A673 (cell line): ENCODE measurements at regions not wholly inside any gene's neighbourhood (a gene's known extent, or its start where the extent isn't known, plus 50 kb on each side); places are given as distances from the start of the nearest gene placed in this dataset.

ENCODE experiments used
- BruUV-seq: library from RNA; stranded (reverse); fragments of 400-500 nt; replicated peaks from 2 replicates; lab custom pipeline; 2021; lab: Mats Ljungman, UMichigan
- CTCF ChIA-PET: fragments of 300-600 bp; sonication (Branson Sonifier 250); formaldehyde crosslinking; loops from one replicate; lab custom pipeline; 2022; ENCODE audit warnings: antibody characterized with exemption; lab: Charles Lee
- POLR2A ChIA-PET: fragments of 300-600 bp; sonication (Branson Sonifier 250); formaldehyde crosslinking; loops from one replicate; lab custom pipeline; 2022; ENCODE audit warnings: antibody characterized with exemption; ENCODE audit not compliant: low non-redundant PET; lab: Charles Lee
- DNase-seq: peaks from one replicate; pipeline ENCODE4 v3.0.0-alpha.2; 2015; ENCODE audit warnings: low spot score
- H3K27ac ChIP-seq: fragments of 200-600 bp; sonication (generic); 2 replicates; pipeline ENCODE4 v1.5.1; 2016; ENCODE audit warnings: mixed run types, low read depth, mild to moderate bottlenecking, mixed read lengths, antibody characterized with exemption, low read length; ENCODE audit not compliant: poor library complexity, severe bottlenecking
- H3K27me3 ChIP-seq: fragments of 200-600 bp; sonication (generic); replicated peaks from 2 replicates; pipeline ENCODE4 v1.6.1; 2017; ENCODE audit warnings: mixed run types, low read depth, mild to moderate bottlenecking, mixed read lengths, antibody characterized with exemption, low read length; ENCODE audit not compliant: insufficient read depth, poor library complexity
- H3K36me3 ChIP-seq: fragments of 200-600 bp; sonication (generic); 2 replicates; pipeline ENCODE4 v1.6.1; 2016; ENCODE audit warnings: mixed run types, mild to moderate bottlenecking, mixed read lengths, antibody characterized with exemption, low read length; ENCODE audit not compliant: insufficient read depth, poor library complexity, severe bottlenecking
- H3K4me1 ChIP-seq: fragments of 200-600 bp; sonication (generic); 2 replicates; pipeline ENCODE4 v1.6.1; 2017; ENCODE audit warnings: mixed run types, mild to moderate bottlenecking, mixed read lengths, antibody characterized with exemption, low read length; ENCODE audit not compliant: insufficient read depth, poor library complexity, severe bottlenecking
- H3K4me3 ChIP-seq: fragments of 200-600 bp; sonication (generic); 2 replicates; pipeline ENCODE4 v1.5.1; 2016; ENCODE audit warnings: low read depth, mixed run types, mild to moderate bottlenecking, mixed read lengths, low read length; ENCODE audit not compliant: poor library complexity, severe bottlenecking
- H3K9me3 ChIP-seq: fragments of 200-600 bp; sonication (generic); 2 replicates; pipeline ENCODE4 v1.6.1; 2016; ENCODE audit warnings: mixed run types, low read depth, mild to moderate bottlenecking, mixed read lengths, antibody characterized with exemption, low read length; ENCODE audit not compliant: poor library complexity, severe bottlenecking
- EZH2 ChIP-seq: fragments of 200-600 bp; sonication (generic); IDR thresholded peaks from 2 replicates; pipeline ENCODE4 v1.6.1; 2017; ENCODE audit warnings: borderline replicate concordance, low read depth, mild to moderate bottlenecking, mixed read lengths, antibody characterized with exemption, low read length; ENCODE audit not compliant: poor library complexity, severe bottlenecking
- intact Hi-C: fragments of 100-400 bp; cut with micrococcal nuclease; formaldehyde crosslinking; loops from one replicate; pipeline ENCODE4 v1.10.0; 2022; ENCODE audit not compliant: unreplicated experiment
- TF ChIP-seq, protein P1 (sequence below): fragments of 300-800, 200-600 bp; sonication (generic); conservative IDR thresholded peaks from 2 replicates; pipeline ENCODE4 v1.5.1; 2017; ENCODE audit warnings: low read depth, mild to moderate bottlenecking, antibody characterized with exemption, low read length, moderate library complexity, mixed read lengths

DNA sequence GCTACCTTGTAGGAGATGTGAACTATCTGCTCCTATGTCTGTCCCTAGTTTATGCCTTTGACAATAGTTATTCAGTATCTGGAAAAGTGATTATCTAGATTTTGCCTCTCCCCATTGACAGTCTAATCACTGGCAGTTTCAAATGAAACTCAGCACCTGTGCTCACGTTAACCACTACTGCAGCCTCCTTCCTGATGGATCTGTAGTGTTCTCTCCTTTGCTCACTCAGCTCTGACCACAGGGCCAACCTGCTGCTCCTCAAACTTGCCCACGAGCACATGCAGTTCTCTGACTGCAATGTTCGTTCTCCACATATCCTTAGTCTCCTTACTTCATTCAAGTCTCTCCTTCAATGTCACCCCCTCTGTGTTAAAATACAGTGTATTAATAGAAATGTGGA lies 230.1 kb downstream of the NHLRC3 start:
- H3K4me3 ChIP-seq: no peak overlapping the region
- TF ChIP-seq, protein P1, sequence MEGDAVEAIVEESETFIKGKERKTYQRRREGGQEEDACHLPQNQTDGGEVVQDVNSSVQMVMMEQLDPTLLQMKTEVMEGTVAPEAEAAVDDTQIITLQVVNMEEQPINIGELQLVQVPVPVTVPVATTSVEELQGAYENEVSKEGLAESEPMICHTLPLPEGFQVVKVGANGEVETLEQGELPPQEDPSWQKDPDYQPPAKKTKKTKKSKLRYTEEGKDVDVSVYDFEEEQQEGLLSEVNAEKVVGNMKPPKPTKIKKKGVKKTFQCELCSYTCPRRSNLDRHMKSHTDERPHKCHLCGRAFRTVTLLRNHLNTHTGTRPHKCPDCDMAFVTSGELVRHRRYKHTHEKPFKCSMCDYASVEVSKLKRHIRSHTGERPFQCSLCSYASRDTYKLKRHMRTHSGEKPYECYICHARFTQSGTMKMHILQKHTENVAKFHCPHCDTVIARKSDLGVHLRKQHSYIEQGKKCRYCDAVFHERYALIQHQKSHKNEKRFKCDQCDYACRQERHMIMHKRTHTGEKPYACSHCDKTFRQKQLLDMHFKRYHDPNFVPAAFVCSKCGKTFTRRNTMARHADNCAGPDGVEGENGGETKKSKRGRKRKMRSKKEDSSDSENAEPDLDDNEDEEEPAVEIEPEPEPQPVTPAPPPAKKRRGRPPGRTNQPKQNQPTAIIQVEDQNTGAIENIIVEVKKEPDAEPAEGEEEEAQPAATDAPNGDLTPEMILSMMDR: no peak
- no peak for TF ChIP-seq EZH2
- no peaks in the 10 kb centered on the region for H3K36me3 ChIP-seq
- no TSS peak for BruUV-seq
- H3K27ac ChIP-seq: no peak overlapping the region
- H3K27me3 ChIP-seq: no peaks in the 10 kb centered on the region
- POLR2A ChIA-PET: no interaction called here
- no peak for DNase-seq
- H3K9me3 ChIP-seq: no peaks in the 10 kb centered on the region
- CTCF ChIA-PET: no interaction called here
- intact Hi-C loops: loop anchor here (10.0 kb wide), 1 partner anchor 96 kb away; no protein-coding TSS in a partner anchor
- H3K4me1 ChIP-seq: peaks cover 19% of the 10 kb centered on the region

DNA sequence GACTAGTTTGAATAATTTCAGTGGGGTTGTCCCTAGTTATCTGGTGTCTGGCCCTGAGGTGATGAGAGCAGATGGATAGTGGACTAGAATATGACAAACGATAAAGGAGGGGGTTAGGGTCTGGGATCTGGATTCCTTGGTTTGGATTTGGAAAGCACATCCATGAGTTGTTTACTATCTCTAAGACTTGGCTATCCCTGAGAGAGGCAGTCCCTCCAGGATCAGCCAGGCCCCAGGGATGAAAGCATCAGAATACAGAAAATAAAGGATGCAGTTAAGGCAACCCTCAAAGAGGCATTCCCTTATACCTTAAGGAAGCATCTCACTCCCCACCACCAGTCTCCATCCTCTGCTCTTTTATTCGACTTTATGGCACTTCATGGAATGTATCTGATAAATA lies 230.7 kb downstream of the NHLRC3 start:
- TF ChIP-seq, protein P1: no peak
- no peak for TF ChIP-seq EZH2
- DNase-seq: no peak
- H3K4me1 ChIP-seq: peaks cover 24% of the 10 kb centered on the region
- POLR2A ChIA-PET: no interaction called here
- H3K27me3 ChIP-seq: no peaks in the 10 kb centered on the region
- H3K36me3 ChIP-seq: no peaks in the 10 kb centered on the region
- H3K4me3 ChIP-seq: no peak overlapping the region
- H3K27ac ChIP-seq: no peak overlapping the region
- CTCF ChIA-PET: no interaction called here
- BruUV-seq: no TSS peak
- no peaks in the 10 kb centered on the region for H3K9me3 ChIP-seq
- intact Hi-C loops: loop anchor here (10.0 kb wide), 1 partner anchor 96 kb away; no protein-coding TSS in a partner anchor

GRCh38 chr13:39269411-39269810 lies 231.2 kb downstream of the NHLRC3 start:
- ChIA-PET POLR2A (no interaction called here), CTCF (no interaction called here)
- intact Hi-C loops: loop anchor here (10.0 kb wide), 1 partner anchor 95 kb away; no protein-coding TSS in a partner anchor

More at GRCh38 chr13:39269411-39269810, 231.2 kb downstream of the NHLRC3 start:
- DNase-seq: peak; percentile 44
- no peaks in the 10 kb centered on the region for H3K27me3 ChIP-seq
- H3K4me1 ChIP-seq: peaks cover 28% of the 10 kb centered on the region
- BruUV-seq: no TSS peak
- H3K4me3 ChIP-seq: no peak overlapping the region
- H3K9me3 ChIP-seq: no peaks in the 10 kb centered on the region
- H3K27ac ChIP-seq: no peak overlapping the region
- TF ChIP-seq EZH2: no peak
- TF ChIP-seq, protein P1: no peak
- H3K36me3 ChIP-seq: no peaks in the 10 kb centered on the region
